Neural crest cell (in vitro differentiated cells): ENCODE measurements at regions not wholly inside any gene's neighbourhood (a gene's known extent, or its start where the extent isn't known, plus 50 kb on each side); places are given as distances from the start of the nearest gene placed in this dataset.

ENCODE experiments used
- DNase-seq: peaks from one replicate; pipeline ENCODE4 v3.0.0; 2021; ENCODE audit warnings: low read depth, mixed read lengths, low spot score
- H3K27ac Mint-ChIP-seq: one replicate; pipeline ENCODE4 v1.8.0; 2021; ENCODE audit warnings: mild to moderate bottlenecking, mixed read lengths; ENCODE audit not compliant: unreplicated experiment
- H3K27me3 Mint-ChIP-seq: 2 replicates; pipeline ENCODE4 v1.8.0; 2021; ENCODE audit warnings: low read depth, mild to moderate bottlenecking, mixed read lengths
- H3K36me3 Mint-ChIP-seq: 2 replicates; pipeline ENCODE4 v1.8.0; 2021; ENCODE audit warnings: low read depth, mild to moderate bottlenecking, mixed read lengths
- H3K4me1 Mint-ChIP-seq: 2 replicates; pipeline ENCODE4 v1.8.0; 2021; ENCODE audit warnings: mixed read lengths
- H3K4me3 Mint-ChIP-seq: one replicate; pipeline ENCODE4 v1.8.0; 2021; ENCODE audit warnings: mild to moderate bottlenecking, mixed read lengths
- H3K9me3 Mint-ChIP-seq: 2 replicates; pipeline ENCODE4 v1.8.0; 2021; ENCODE audit warnings: mixed read lengths
- CTCF ChIP-seq: fragments of 200-600 bp; sonication (generic); conservative IDR thresholded peaks from 2 replicates; pipeline ENCODE4 v1.5.0; 2021; ENCODE audit warnings: antibody characterized with exemption, mild to moderate bottlenecking

GRCh38 chr5:167861129-167861927 lies 430.1 kb upstream of the WWC1 start:
- Mint-ChIP-seq H3K4me1 (no peaks in the 10 kb centered on the region), H3K9me3 (peaks cover 3% of the 10 kb centered on the region), H3K27ac (no peak overlapping the region), H3K36me3 (peaks cover 10% of the 10 kb centered on the region), H3K4me3 (no peak overlapping the region), H3K27me3 (no peaks in the 10 kb centered on the region)
- TF ChIP-seq CTCF = no peak
- peak; percentile 38 for DNase-seq

GRCh38 chr5:167861928-167862426 lies 429.5 kb upstream of the WWC1 start:
- Mint-ChIP-seq H3K27me3 (no peaks in the 10 kb centered on the region), H3K27ac (no peak overlapping the region), H3K4me3 (no peak overlapping the region), H3K4me1 (no peaks in the 10 kb centered on the region), H3K36me3 (peaks cover 10% of the 10 kb centered on the region), H3K9me3 (peaks cover 3% of the 10 kb centered on the region)
- TF ChIP-seq CTCF = no peak
- DNase-seq = no peak

- no peak overlapping the region for H3K27ac Mint-ChIP-seq
- no peak overlapping the region for H3K4me3 Mint-ChIP-seq
- no peaks in the 10 kb centered on the region for H3K4me1 Mint-ChIP-seq
- TF ChIP-seq CTCF = no peak
- DNase-seq = no peak
- peaks cover 3% of the 10 kb centered on the region for H3K9me3 Mint-ChIP-seq
- H3K27me3 Mint-ChIP-seq = no peaks in the 10 kb centered on the region
- H3K36me3 Mint-ChIP-seq = peaks cover 3% of the 10 kb centered on the region
These were observed 427.6 kb upstream of the WWC1 start for GRCh38 chr5:167863883-167864282.

GRCh38 chr5:167864801-167865200 lies 426.6 kb upstream of the WWC1 start:
- TF ChIP-seq CTCF = no peak
- Mint-ChIP-seq H3K4me3 (no peak overlapping the region), H3K9me3 (peaks cover 3% of the 10 kb centered on the region), H3K4me1 (no peaks in the 10 kb centered on the region), H3K36me3 (peaks cover 3% of the 10 kb centered on the region), H3K27me3 (no peaks in the 10 kb centered on the region), H3K27ac (no peak overlapping the region)
- DNase-seq = no peak

GRCh38 chr5:167866797-167867196 lies 424.6 kb upstream of the WWC1 start:
- H3K4me1 Mint-ChIP-seq = no peaks in the 10 kb centered on the region
- TF ChIP-seq CTCF = no peak
- H3K27me3 Mint-ChIP-seq = no peaks in the 10 kb centered on the region
- no peak for DNase-seq
- H3K9me3 Mint-ChIP-seq = no peaks in the 10 kb centered on the region
- no peak overlapping the region for H3K27ac Mint-ChIP-seq
- no peaks in the 10 kb centered on the region for H3K36me3 Mint-ChIP-seq
- H3K4me3 Mint-ChIP-seq = no peak overlapping the region
